Loucy (cell line): ENCODE measurements at regions not wholly inside any gene's neighbourhood (a gene's known extent, or its start where the extent isn't known, plus 50 kb on each side); places are given as distances from the start of the nearest gene placed in this dataset.

ENCODE experiments used
- H2AFZ ChIP-seq: fragments of 200-600 bp; sonication (generic); 2 replicates; pipeline ENCODE4 v1.6.0; 2016; ENCODE audit warnings: antibody characterized with exemption, mild to moderate bottlenecking, low read length, moderate library complexity
- H3F3A ChIP-seq: fragments of 200-600 bp; 2 replicates; pipeline ENCODE4 v1.6.0; 2016; ENCODE audit warnings: antibody characterized with exemption, low read depth, mild to moderate bottlenecking
- H3K27me3 ChIP-seq: fragments of 200-600 bp; sonication (generic); 2 replicates; pipeline ENCODE4 v1.6.1; 2014; ENCODE audit warnings: low read length, mild to moderate bottlenecking; ENCODE audit not compliant: insufficient read depth, poor library complexity, severe bottlenecking
- H3K36me3 ChIP-seq: fragments of 200-600 bp; sonication (generic); 2 replicates; pipeline ENCODE4 v1.6.1; 2016; ENCODE audit warnings: low read length; ENCODE audit not compliant: insufficient read depth
- H3K4me1 ChIP-seq: fragments of 200-600 bp; sonication (generic); 2 replicates; pipeline ENCODE4 v1.5.1; 2014; ENCODE audit warnings: low read length, mild to moderate bottlenecking; ENCODE audit not compliant: insufficient read depth, poor library complexity, severe bottlenecking
- H3K4me2 ChIP-seq: fragments of 200-600 bp; sonication (generic); 2 replicates; pipeline ENCODE4 v1.6.0; 2014; ENCODE audit warnings: antibody characterized with exemption, low read length, low read depth, mild to moderate bottlenecking; ENCODE audit not compliant: poor library complexity, severe bottlenecking
- H3K4me3 ChIP-seq: fragments of 200-600 bp; sonication (generic); 2 replicates; pipeline ENCODE4 v1.5.1; 2014; ENCODE audit warnings: low read length, mild to moderate bottlenecking, mixed read lengths; ENCODE audit not compliant: poor library complexity, severe bottlenecking
- H3K79me2 ChIP-seq: fragments of 200-600 bp; sonication (generic); 2 replicates; pipeline ENCODE4 v1.6.1; 2014; ENCODE audit warnings: low read length; ENCODE audit not compliant: insufficient read depth
- H3K9ac ChIP-seq: fragments of 200-600 bp; sonication (generic); 2 replicates; pipeline ENCODE4 v1.6.0; 2014; ENCODE audit warnings: mild to moderate bottlenecking, low read depth, low read length, moderate library complexity; ENCODE audit not compliant: poor library complexity, severe bottlenecking
- H3K9me2 ChIP-seq: fragments of 200-600 bp; sonication (generic); replicated peaks from 2 replicates; pipeline ENCODE4 v1.6.1; 2016; ENCODE audit warnings: low read depth, low read length, mixed read lengths
- H3K9me3 ChIP-seq: fragments of 200-600 bp; sonication (generic); 2 replicates; pipeline ENCODE4 v1.6.1; 2014; ENCODE audit warnings: mild to moderate bottlenecking, antibody characterized with exemption, low read length, low read depth; ENCODE audit not compliant: insufficient read depth
- H4K20me1 ChIP-seq: fragments of 200-600 bp; sonication (generic); 2 replicates; pipeline ENCODE4 v1.6.0; 2014; ENCODE audit warnings: antibody characterized with exemption, low read length, mild to moderate bottlenecking; ENCODE audit not compliant: insufficient read depth, poor library complexity, severe bottlenecking
- CTCF ChIP-seq: fragments of 200-600 bp; sonication (generic); conservative IDR thresholded peaks from 2 replicates; pipeline ENCODE4 v1.5.1; 2014; ENCODE audit warnings: mild to moderate bottlenecking, antibody characterized with exemption, low read length
- EZH2phosphoT487 ChIP-seq: fragments of 200-600 bp; IDR thresholded peaks from 2 replicates; pipeline ENCODE4 v1.6.1; 2018; ENCODE audit warnings: antibody characterized with exemption, mild to moderate bottlenecking, moderate library complexity, borderline replicate concordance

GRCh38 chr2:136530146-136530545, 235.2 kb upstream of the THSD7B start:
- Histone ChIP-seq H4K20me1 (no peaks in the 10 kb centered on the region), H3K9me3 (no peaks in the 10 kb centered on the region), H3K4me2 (no peak overlapping the region), H3K9ac (no peak overlapping the region), H3F3A (no peaks in the 10 kb centered on the region), H3K79me2 (no peaks in the 10 kb centered on the region), H3K9me2 (no peaks in the 10 kb centered on the region), H2AFZ (no peak overlapping the region), H3K4me3 (no peak overlapping the region), H3K27me3 (no peaks in the 10 kb centered on the region), H3K36me3 (no peaks in the 10 kb centered on the region), H3K4me1 (no peaks in the 10 kb centered on the region)
- TF ChIP-seq EZH2phosphoT487 (no peak), CTCF (no peak)

- Histone ChIP-seq H3K79me2 (no peaks in the 10 kb centered on the region), H3K9ac (no peak overlapping the region), H3F3A (no peaks in the 10 kb centered on the region), H3K4me3 (no peak overlapping the region), H3K4me2 (no peak overlapping the region), H3K4me1 (no peaks in the 10 kb centered on the region), H2AFZ (no peak overlapping the region), H3K27me3 (no peaks in the 10 kb centered on the region), H3K9me2 (no peaks in the 10 kb centered on the region), H3K36me3 (no peaks in the 10 kb centered on the region), H4K20me1 (no peaks in the 10 kb centered on the region), H3K9me3 (no peaks in the 10 kb centered on the region)
- TF ChIP-seq EZH2phosphoT487 (no peak), CTCF (no peak)
These were observed 237.8 kb upstream of the THSD7B start for GRCh38 chr2:136527560-136527959.

GRCh38 chr2:136522724-136523123, 242.6 kb upstream of the THSD7B start:
- Histone ChIP-seq H3K4me3 (no peak overlapping the region), H3K36me3 (no peaks in the 10 kb centered on the region), H3K9me3 (no peaks in the 10 kb centered on the region), H2AFZ (no peak overlapping the region), H3K4me2 (no peak overlapping the region), H4K20me1 (no peaks in the 10 kb centered on the region), H3K9me2 (no peaks in the 10 kb centered on the region), H3K79me2 (no peaks in the 10 kb centered on the region), H3F3A (no peaks in the 10 kb centered on the region), H3K27me3 (no peaks in the 10 kb centered on the region), H3K9ac (no peak overlapping the region), H3K4me1 (no peaks in the 10 kb centered on the region)
- no peak for TF ChIP-seq CTCF
- TF ChIP-seq EZH2phosphoT487, result no peak
